ENCODE measurements at regions not wholly inside any gene's neighbourhood (a gene's known extent, or its start where the extent isn't known, plus 50 kb on each side); places are given as distances from the start of the nearest gene placed in this dataset.

DNA sequence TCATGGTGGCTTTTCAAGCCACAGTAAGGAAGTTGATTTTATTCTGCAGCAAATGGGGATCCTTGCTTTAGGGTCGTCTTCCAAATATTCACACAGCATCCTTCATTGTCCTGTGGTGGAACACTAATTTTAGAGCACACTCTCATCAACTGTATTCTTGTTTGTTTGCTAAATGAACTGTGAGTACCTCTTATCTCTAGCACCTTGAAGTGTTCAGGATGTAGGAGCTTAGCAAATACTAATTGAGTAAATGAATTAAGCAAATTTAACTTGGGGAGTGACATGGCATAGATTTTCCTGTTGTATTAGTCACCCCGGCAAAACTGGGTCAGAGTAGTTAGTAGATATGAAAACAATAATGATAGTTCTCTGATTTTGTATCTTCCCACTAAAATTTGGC is 156.9 kb downstream of the UBE2NL start:
- no peak for TF ChIP-seq POLR2A (IDR thresholded peaks at IDR 0.05)
- TF ChIP-seq, protein P1, sequence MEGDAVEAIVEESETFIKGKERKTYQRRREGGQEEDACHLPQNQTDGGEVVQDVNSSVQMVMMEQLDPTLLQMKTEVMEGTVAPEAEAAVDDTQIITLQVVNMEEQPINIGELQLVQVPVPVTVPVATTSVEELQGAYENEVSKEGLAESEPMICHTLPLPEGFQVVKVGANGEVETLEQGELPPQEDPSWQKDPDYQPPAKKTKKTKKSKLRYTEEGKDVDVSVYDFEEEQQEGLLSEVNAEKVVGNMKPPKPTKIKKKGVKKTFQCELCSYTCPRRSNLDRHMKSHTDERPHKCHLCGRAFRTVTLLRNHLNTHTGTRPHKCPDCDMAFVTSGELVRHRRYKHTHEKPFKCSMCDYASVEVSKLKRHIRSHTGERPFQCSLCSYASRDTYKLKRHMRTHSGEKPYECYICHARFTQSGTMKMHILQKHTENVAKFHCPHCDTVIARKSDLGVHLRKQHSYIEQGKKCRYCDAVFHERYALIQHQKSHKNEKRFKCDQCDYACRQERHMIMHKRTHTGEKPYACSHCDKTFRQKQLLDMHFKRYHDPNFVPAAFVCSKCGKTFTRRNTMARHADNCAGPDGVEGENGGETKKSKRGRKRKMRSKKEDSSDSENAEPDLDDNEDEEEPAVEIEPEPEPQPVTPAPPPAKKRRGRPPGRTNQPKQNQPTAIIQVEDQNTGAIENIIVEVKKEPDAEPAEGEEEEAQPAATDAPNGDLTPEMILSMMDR (IDR thresholded peaks at IDR 0.05): no peak

Measured in adrenal gland (tissue), 5 donors.